T-helper 9 cell (primary cell): ENCODE measurements at regions not wholly inside any gene's neighbourhood (a gene's known extent, or its start where the extent isn't known, plus 50 kb on each side); places are given as distances from the start of the nearest gene placed in this dataset.
"Not testable (repeated sequence)": the region's sequence is repeated elsewhere in the genome, so short reads cannot be mapped to it uniquely, and the experiment has no call there.

Experiments used
- DNase-seq: peaks from one replicate; pipeline ENCODE4 v3.0.0-alpha.2; 2020

GRCh38 chr1:38497921-38498656 lies 361.5 kb downstream of the RRAGC start:
- DNase-seq = no peak

GRCh38 chr1:38493306-38493705 lies 366.3 kb downstream of the RRAGC start:
- DNase-seq = not testable (repeated sequence)

GRCh38 chr1:38489844-38490270 lies 369.7 kb downstream of the RRAGC start:
- DNase-seq = peak; percentile 12

GRCh38 chr1:38488162-38488898 lies 371.2 kb downstream of the RRAGC start:
- no peak for DNase-seq

- DNase-seq = no peak
These were observed 372.2 kb downstream of the RRAGC start for GRCh38 chr1:38487396-38487795.

GRCh38 chr1:38486085-38486484 lies 373.5 kb downstream of the RRAGC start:
- no peak for DNase-seq

- DNase-seq = no peak
These were observed 377.4 kb downstream of the RRAGC start for GRCh38 chr1:38481871-38482826.

GRCh38 chr1:38479662-38480061 lies 379.9 kb downstream of the RRAGC start:
- DNase-seq = not testable (repeated sequence)

GRCh38 chr1:38477811-38478210 lies 381.8 kb downstream of the RRAGC start:
- no peak for DNase-seq

- no peak for DNase-seq
These were observed 382.8 kb downstream of the RRAGC start for GRCh38 chr1:38476850-38477178.

GRCh38 chr1:38476111-38476849 lies 383.3 kb downstream of the RRAGC start:
- no peak for DNase-seq

GRCh38 chr1:38475624-38476005 lies 384.0 kb downstream of the RRAGC start:
- DNase-seq = no peak

- no peak for DNase-seq
These were observed 384.6 kb downstream of the RRAGC start for GRCh38 chr1:38474738-38475623.

- DNase-seq = no peak
These were observed 393.1 kb downstream of the RRAGC start for GRCh38 chr1:38466487-38466886.

- no peak for DNase-seq
These were observed 394.1 kb downstream of the RRAGC start for GRCh38 chr1:38465460-38465859.

GRCh38 chr1:38464071-38464661 lies 395.4 kb downstream of the RRAGC start:
- DNase-seq = no peak

GRCh38 chr1:38463074-38463473 lies 396.5 kb downstream of the RRAGC start:
- DNase-seq = no peak

- no peak for DNase-seq
These were observed 403.1 kb downstream of the RRAGC start for GRCh38 chr1:38456531-38456876.

- no peak for DNase-seq
These were observed 403.6 kb downstream of the RRAGC start for GRCh38 chr1:38455829-38456530.

- DNase-seq = no peak
These were observed 404.7 kb downstream of the RRAGC start for GRCh38 chr1:38454749-38455441.
